SK-N-SH treated with all-trans-retinoic acid at 6 μM for 48 hours (cell line): ENCODE measurements at regions not wholly inside any gene's neighbourhood (a gene's known extent, or its start where the extent isn't known, plus 50 kb on each side); places are given as distances from the start of the nearest gene placed in this dataset.

Experiments
- ARNTL ChIP-seq: fragments of 450-650 bp; formaldehyde crosslinking; IDR thresholded peaks from 2 replicates; pipeline ENCODE4 v1.5.0; 2020; ENCODE audit warnings: low read depth, mild to moderate bottlenecking, moderate library complexity, borderline replicate concordance
- OSR1 ChIP-seq: fragments of 250-450 bp; sonication (Bioruptor Pico); IDR thresholded peaks from 2 replicates; pipeline ENCODE4 v1.8.0; 2022; ENCODE audit warnings: moderate library complexity, mild to moderate bottlenecking, inconsistent platforms
- PATZ1 ChIP-seq: fragments of 250-450 bp; sonication (Bioruptor Pico); IDR thresholded peaks from 2 replicates; pipeline ENCODE4 v1.8.0; 2020; ENCODE audit warnings: mild to moderate bottlenecking, moderate library complexity, borderline replicate concordance
- PPARA ChIP-seq: fragments of 250-450 bp; sonication (Bioruptor Pico); IDR thresholded peaks from 2 replicates; pipeline ENCODE4 v1.5.0; 2020; ENCODE audit warnings: mild to moderate bottlenecking, borderline replicate concordance
- TSHZ2 ChIP-seq: fragments of 250-450 bp; sonication (Bioruptor Pico); IDR thresholded peaks from 2 replicates; pipeline ENCODE4 v1.5.0; 2020; ENCODE audit warnings: mild to moderate bottlenecking, moderate library complexity
- ZFP3 ChIP-seq: fragments of 250-450 bp; sonication (Bioruptor Pico); IDR thresholded peaks from 2 replicates; pipeline ENCODE4 v1.5.0; 2020; ENCODE audit warnings: mild to moderate bottlenecking, moderate library complexity
- ZFP30 ChIP-seq: fragments of 450-650 bp; formaldehyde crosslinking; IDR thresholded peaks from 2 replicates; pipeline ENCODE4 v1.5.0; 2022; ENCODE audit warnings: mild to moderate bottlenecking, moderate library complexity
- ZNF70 ChIP-seq: fragments of 450-650 bp; formaldehyde crosslinking; IDR thresholded peaks from 2 replicates; pipeline ENCODE4 v1.5.0; 2020; ENCODE audit warnings: mild to moderate bottlenecking, moderate library complexity
- ZNF8 ChIP-seq: fragments of 450-650 bp; formaldehyde crosslinking; IDR thresholded peaks from 2 replicates; pipeline ENCODE4 v1.5.0; 2020; ENCODE audit warnings: mild to moderate bottlenecking, moderate library complexity

GRCh38 chr4:177070533-177071058 lies 239.1 kb upstream of the NEIL3 start:
- TF ChIP-seq PATZ1 (CRISPR knock-in tag) (no peak), ZFP30 (CRISPR knock-in tag) (no peak), ARNTL (CRISPR knock-in tag) (no peak), OSR1 (no peak), ZNF8 (CRISPR knock-in tag) (no peak), PPARA (CRISPR knock-in tag) (no peak), ZFP3 (CRISPR knock-in tag) (no peak), TSHZ2 (no peak), ZNF70 (no peak)
